ENCODE measurements at regions not wholly inside any gene's neighbourhood (a gene's known extent, or its start where the extent isn't known, plus 50 kb on each side); places are given as distances from the start of the nearest gene placed in this dataset.

DNA sequence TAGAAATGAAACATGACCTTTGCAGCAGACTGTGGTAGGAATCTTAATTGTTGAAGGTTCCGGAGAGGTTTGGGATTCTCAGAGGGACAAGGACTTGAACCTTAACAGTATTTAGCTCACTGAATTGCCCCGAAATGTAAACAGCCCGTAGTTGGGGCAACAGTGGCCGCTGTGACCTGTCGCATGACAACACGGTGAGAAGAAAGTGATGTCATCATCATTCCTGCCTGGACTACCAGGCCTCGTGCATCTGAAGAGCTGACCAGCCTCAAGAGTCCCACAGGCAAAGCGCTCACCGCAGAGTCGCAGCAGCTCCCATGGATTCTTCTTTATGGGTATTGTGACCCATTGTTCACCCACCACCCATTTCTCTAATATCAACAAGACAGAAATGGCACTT lies 250.6 kb downstream of the KLF6 start:
- TF ChIP-seq CTCF (IDR thresholded peaks at IDR 0.05) (no peak), USF2 (IDR thresholded peaks at IDR 0.05; ENCODE audit: borderline replicate concordance, low read depth, low read length) (no peak), RFX5 (IDR thresholded peaks at IDR 0.05; ENCODE audit: low read length) (no peak), MXI1 (IDR thresholded peaks at IDR 0.05; ENCODE audit: low read depth, low read length) (no peak), JUND (IDR thresholded peaks at IDR 0.05) (no peak), RCOR1 (IDR thresholded peaks at IDR 0.05; ENCODE audit: low read length) (no peak), EP300 (IDR thresholded peaks at IDR 0.05; ENCODE audit: borderline replicate concordance in 1 of 2, low read depth in 1 of 2, low read length in 1 of 2) (no peak), EZH2phosphoT487 (IDR thresholded peaks at IDR 0.05; ENCODE audit: borderline replicate concordance, low read depth) (no peak), TAF1 (IDR thresholded peaks at IDR 0.05; ENCODE audit: borderline replicate concordance, low read depth, low read length) (no peak), RAD21 (IDR thresholded peaks at IDR 0.05; ENCODE audit: low read length) (no peak)
- TF ChIP-seq, protein P1, sequence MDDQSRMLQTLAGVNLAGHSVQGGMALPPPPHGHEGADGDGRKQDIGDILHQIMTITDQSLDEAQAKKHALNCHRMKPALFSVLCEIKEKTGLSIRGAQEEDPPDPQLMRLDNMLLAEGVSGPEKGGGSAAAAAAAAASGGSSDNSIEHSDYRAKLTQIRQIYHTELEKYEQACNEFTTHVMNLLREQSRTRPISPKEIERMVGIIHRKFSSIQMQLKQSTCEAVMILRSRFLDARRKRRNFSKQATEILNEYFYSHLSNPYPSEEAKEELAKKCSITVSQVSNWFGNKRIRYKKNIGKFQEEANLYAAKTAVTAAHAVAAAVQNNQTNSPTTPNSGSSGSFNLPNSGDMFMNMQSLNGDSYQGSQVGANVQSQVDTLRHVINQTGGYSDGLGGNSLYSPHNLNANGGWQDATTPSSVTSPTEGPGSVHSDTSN (IDR thresholded peaks at IDR 0.05), result no peak

Measured in SK-N-SH (cell line).